Breast epithelium (tissue), 3 donors: ENCODE measurements at regions not wholly inside any gene's neighbourhood (a gene's known extent, or its start where the extent isn't known, plus 50 kb on each side); places are given as distances from the start of the nearest gene placed in this dataset.

ENCODE experiments used
- CTCF ChIP-seq, 3 donors: fragments of 450-650 bp; IDR thresholded peaks; one replicate each; pipeline ENCODE4 v1.5.1; 2016 to 2017; ENCODE audit warnings: antibody characterized with exemption in 3 of 3, mild to moderate bottlenecking in 3 of 3, moderate library complexity in 3 of 3
- POLR2A ChIP-seq: fragments of 450-650 bp; IDR thresholded peaks from one replicate; pipeline ENCODE4 v1.6.1; 2016; ENCODE audit warnings: antibody characterized with exemption, mild to moderate bottlenecking, moderate library complexity
- POLR2AphosphoS5 ChIP-seq, 3 donors: sonication (generic); formaldehyde crosslinking; IDR thresholded peaks; one replicate each; pipeline ENCODE4 v1.6.1; 2017; ENCODE audit warnings: antibody characterized with exemption in 3 of 3

DNA sequence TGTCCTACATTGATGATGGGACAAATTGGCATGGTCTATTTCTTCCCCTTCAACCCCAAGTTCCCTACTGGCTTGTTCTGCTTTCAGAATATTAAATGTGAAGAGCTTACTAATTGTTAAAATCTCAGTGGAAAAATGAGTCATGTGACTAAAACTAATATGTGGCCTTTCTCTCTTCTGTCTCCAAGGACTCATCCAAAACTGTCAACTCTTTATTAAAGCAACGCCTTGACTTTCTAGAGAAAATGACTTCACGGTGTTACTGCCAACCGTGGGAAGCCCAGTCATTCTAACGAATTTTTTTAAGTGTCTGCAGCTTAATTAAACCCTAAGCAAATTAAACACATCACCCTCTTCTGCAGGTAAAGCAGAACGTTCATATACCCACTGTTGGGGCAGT, 431.6 kb downstream of the DTWD2 start:
- TF ChIP-seq POLR2A = no peak
- TF ChIP-seq CTCF (IDR thresholded peaks at IDR 0.05) = no peak
- no peak for TF ChIP-seq POLR2AphosphoS5 (IDR thresholded peaks at IDR 0.05)
